K562 (cell line): ENCODE measurements at regions not wholly inside any gene's neighbourhood (a gene's known extent, or its start where the extent isn't known, plus 50 kb on each side); places are given as distances from the start of the nearest gene placed in this dataset.

Experiments
- ATAC-seq: fragments of 200-7000 bp; cut with Tn5 transposase; 3 replicates; pipeline ENCODE4 v1.9.1; 2020; ENCODE audit warnings: moderate library complexity
- BruUV-seq: library from RNA; stranded (reverse); fragments of 400-500 nt; replicated peaks from 2 replicates; lab custom pipeline; 2021; lab: Mats Ljungman, UMichigan
- CTCF ChIA-PET: fragments of 300-600 bp; formaldehyde crosslinking; extraction: SDS; loops from one replicate; lab custom pipeline; 2021; ENCODE audit warnings: low intra/inter-chr PET ratio; lab: Yijun Ruan, JAX
- POLR2A ChIA-PET: fragments of 300-600, 350-650 bp; sonication (Branson Sonifier 250); formaldehyde crosslinking; extraction: SDS; loops from one replicate; lab custom pipeline; 2021; ENCODE audit warnings: antibody characterized with exemption, inconsistent platforms; lab: Yijun Ruan, JAX
- DNase-seq, 4 experiments: peaks; one replicate each; pipeline versions ENCODE4 v3.0.0 to v3.0.0-alpha.2; 2011 to 2018; ENCODE audit warnings: low spot score in 3 of 4, mixed read lengths in 3 of 4; ENCODE audit errors: extremely low read depth in 1 of 4
- FAIRE-seq: peaks from 2 replicates; lab custom pipeline; 2011; peaks lifted over from hg19 to GRCh38; lab: Jason Lieb, UNC
- H2AFZ ChIP-seq: 2 replicates; pipeline ENCODE4 v1.6.0; 2011; ENCODE audit warnings: low read depth, low read length, control low read depth, inconsistent platforms
- H3K27ac ChIP-seq: fragments of 200-600 bp; 3 replicates; pipeline ENCODE4 v1.8.0; 2011; ENCODE audit warnings: low read depth, mild to moderate bottlenecking, control low read depth, inconsistent platforms, low read length, moderate library complexity, mixed read lengths; ENCODE audit errors: extremely low read depth
- H3K27me3 ChIP-seq, 2 experiments: fragments of 300-600 bp in 1 of 2; 2 replicates in 1 of 2; 3 replicates in 1 of 2; pipeline versions ENCODE4 v1.6.0 to v1.8.0; 2011; ENCODE audit warnings: inconsistent platforms in 2 of 2, low read length in 2 of 2, mild to moderate bottlenecking in 1 of 2, mixed read lengths in 1 of 2, moderate library complexity in 1 of 2; ENCODE audit not compliant: control insufficient read depth in 2 of 2, insufficient read depth in 2 of 2
- H3K36me3 ChIP-seq: fragments of 300-600 bp; 3 replicates; pipeline ENCODE4 v1.8.0; 2011; ENCODE audit warnings: mild to moderate bottlenecking, low read length, inconsistent platforms; ENCODE audit not compliant: control insufficient read depth, insufficient read depth
- H3K4me1 ChIP-seq, 2 experiments: fragments of 200-600 bp in 1 of 2; replicated peaks in 1 of 2; 2 replicates in 1 of 2; 3 replicates in 1 of 2; pipeline versions ENCODE4 v1.5.1 to v1.8.0; 2011; ENCODE audit warnings: inconsistent platforms in 2 of 2, low read length in 2 of 2, mild to moderate bottlenecking in 1 of 2, mixed read lengths in 1 of 2, moderate library complexity in 1 of 2; ENCODE audit not compliant: control insufficient read depth in 2 of 2, insufficient read depth in 2 of 2
- H3K4me2 ChIP-seq: 2 replicates; pipeline ENCODE4 v1.6.1; 2011; ENCODE audit warnings: low read length, control low read depth, inconsistent platforms, mixed read lengths; ENCODE audit not compliant: insufficient read depth
- H3K4me3 ChIP-seq: fragments of 200-600 bp; sonication (generic), shearing (Covaris generic); 2 replicates; pipeline ENCODE4 v1.5.1; 2016; ENCODE audit warnings: control low read depth, inconsistent platforms
- H3K79me2 ChIP-seq: fragments of 200-600 bp; 3 replicates; pipeline ENCODE4 v1.8.0; 2011; ENCODE audit warnings: low read length, inconsistent platforms; ENCODE audit not compliant: control insufficient read depth, insufficient read depth
- H3K9ac ChIP-seq, 2 experiments: 2 replicates each; pipeline versions ENCODE4 v1.6.0 to v1.6.1; 2011; ENCODE audit warnings: low read depth in 2 of 2, low read length in 2 of 2, control low read depth in 1 of 2, inconsistent platforms in 1 of 2, mild to moderate bottlenecking in 1 of 2, mixed read lengths in 1 of 2; ENCODE audit not compliant: insufficient read depth in 1 of 2
- H3K9me1 ChIP-seq: one replicate; pipeline ENCODE4 v1.6.0; 2011; ENCODE audit warnings: inconsistent platforms, mild to moderate bottlenecking, low read length, moderate library complexity; ENCODE audit not compliant: control insufficient read depth, insufficient read depth
- H3K9me3 ChIP-seq: replicated peaks from 2 replicates; pipeline ENCODE4 v1.5.1; 2011; ENCODE audit warnings: low read depth, low read length, inconsistent platforms; ENCODE audit not compliant: control insufficient read depth, insufficient read depth
- H4K20me1 ChIP-seq: replicated peaks from 2 replicates; pipeline ENCODE4 v1.6.1; 2011; ENCODE audit warnings: low read length, inconsistent platforms, mixed read lengths; ENCODE audit not compliant: control insufficient read depth, insufficient read depth
- ARID4B ChIP-seq: sonication (generic); formaldehyde crosslinking; IDR thresholded peaks from 2 replicates; pipeline ENCODE4 v1.8.0; 2022; ENCODE audit warnings: mild to moderate bottlenecking, missing genetic modification reagents
- ATF7 ChIP-seq: fragments of 450-650 bp; IDR thresholded peaks from 2 replicates; pipeline ENCODE4 v1.7.1; 2014; ENCODE audit warnings: mild to moderate bottlenecking, moderate library complexity
- CHCHD3 ChIP-seq: fragments of 250-450 bp; sonication (Bioruptor Pico); IDR thresholded peaks from 2 replicates; pipeline ENCODE4 v2.1.2; 2022; ENCODE audit warnings: mild to moderate bottlenecking
- ELK1 ChIP-seq: sonication (generic); formaldehyde crosslinking; IDR thresholded peaks from 2 replicates; pipeline ENCODE4 v1.8.1; 2022; ENCODE audit warnings: missing genetic modification reagents
- EP300 ChIP-seq: IDR thresholded peaks from 2 replicates; pipeline ENCODE4 v1.6.1; 2012; ENCODE audit warnings: low read length, improper control_type of control experiment
- FOXA3 ChIP-seq, 2 experiments: fragments of 450-650 bp in 1 of 2; sonication (generic) in 1 of 2; formaldehyde crosslinking; IDR thresholded peaks in 1 of 2; conservative IDR thresholded peaks in 1 of 2; 2 replicates each; pipeline versions ENCODE4 v1.4.0 to v1.8.0; 2020 to 2022; ENCODE audit warnings: mild to moderate bottlenecking in 2 of 2, missing genetic modification reagents in 1 of 2
- NUFIP1 ChIP-seq: fragments of 450-650 bp; IDR thresholded peaks from 2 replicates; pipeline ENCODE4 v1.6.1; 2018; ENCODE audit not compliant: partially characterized antibody
- SIN3A ChIP-seq, 2 experiments: fragments of 150-350 bp in 1 of 2; IDR thresholded peaks; 2 replicates each; pipeline ENCODE4 v1.6.1; 2011 to 2016; ENCODE audit warnings: borderline replicate concordance in 2 of 2, low read depth in 2 of 2, low read length in 2 of 2, mild to moderate bottlenecking in 2 of 2, moderate library complexity in 2 of 2; ENCODE audit not compliant: control insufficient read depth in 1 of 2
- THAP12 ChIP-seq: fragments of 250-450 bp; sonication (Bioruptor Pico); IDR thresholded peaks from 2 replicates; pipeline ENCODE4 v1.9.0; 2021; ENCODE audit warnings: mild to moderate bottlenecking, inconsistent platforms
- TSHZ1 ChIP-seq: fragments of 250-450 bp; sonication (Bioruptor Pico); IDR thresholded peaks from 2 replicates; pipeline ENCODE4 v1.4.0; 2020; ENCODE audit warnings: mild to moderate bottlenecking, moderate library complexity
- ZNF23 ChIP-seq: fragments of 250-450 bp; sonication (Bioruptor Pico); IDR thresholded peaks from 2 replicates; pipeline ENCODE4 v1.4.0; 2020; ENCODE audit warnings: mild to moderate bottlenecking
- WGBS: fragments of 100-300 bp; shearing (Covaris generic); methylation state at CpG from one replicate; pipeline ENCODE4 v1.1.6; 2016; ENCODE audit warnings: low coverage, mixed read lengths; ENCODE audit not compliant: insufficient coverage; ENCODE audit errors: missing lambda C conversion rate; 5-methylcytosine and 5-hydroxymethylcytosine counted together
- in situ Hi-C: fragments of 300-500 bp; cut with MboI; formaldehyde crosslinking; loops from 4 replicates; pipeline ENCODE4 v1.15.0; 2018; ENCODE audit warnings: inconsistent platforms, mixed read lengths
- intact Hi-C: fragments of 100-400 bp; cut with micrococcal nuclease; formaldehyde crosslinking; loops from 2 replicates; pipeline ENCODE4 v1.14.2; 2022

- no peak overlapping the region for H3K9ac ChIP-seq
- no peaks in the 10 kb centered on the region for H3K9me1 ChIP-seq
- H3K27ac ChIP-seq: no peak overlapping the region
- no peak overlapping the region for H3K4me3 ChIP-seq
- intact Hi-C loops (no loop called here), in situ Hi-C loops (no loop called here)
- ATAC-seq (no peak), FAIRE-seq (no peak), DNase-seq (peak in 1 of 4 experiments; percentile 0)
- H3K36me3 ChIP-seq: no peaks in the 10 kb centered on the region
- BruUV-seq: no TSS peak
- WGBS: 0% methylated on average over 3 of the region's 3 CpGs
- H2AFZ ChIP-seq: no peak overlapping the region
- no peaks in the 10 kb centered on the region for H3K79me2 ChIP-seq
- CTCF ChIA-PET: no interaction called here
- no peaks in the 10 kb centered on the region for H3K4me1 ChIP-seq
- H4K20me1 ChIP-seq: no peaks in the 10 kb centered on the region
- no peaks in the 10 kb centered on the region for H3K9me3 ChIP-seq
- no peaks in the 10 kb centered on the region for H3K27me3 ChIP-seq
- H3K4me2 ChIP-seq: no peak overlapping the region
- POLR2A ChIA-PET: interaction anchor here (0.6 kb wide), 1 partner anchor 520 kb away, joined by 5 read pairs; no protein-coding TSS in a partner anchor
- TF ChIP-seq ELK1 (CRISPR knock-in tag) (no peak), THAP12 (CRISPR knock-in tag) (no peak), TSHZ1 (CRISPR knock-in tag) (no peak), CHCHD3 (CRISPR knock-in tag) (no peak), EP300 (no peak), FOXA3 (CRISPR knock-in tag; conservative IDR thresholded peaks at IDR 0.05 in 1 of 2, IDR thresholded peaks at IDR 0.05 in 1 of 2) (no peak), ZNF23 (CRISPR knock-in tag) (no peak), NUFIP1 (no peak), ARID4B (CRISPR knock-in tag) (no peak), ATF7 (no peak), SIN3A (IDR thresholded peaks at IDR 0.05; ENCODE audit: borderline replicate concordance in 2 of 2, control insufficient read depth in 1 of 2, low read depth in 2 of 2, low read length in 2 of 2) (no peak)
These were observed 295.9 kb downstream of the CEMIP2 start for GRCh38 chr9:71472400-71472799.
